K562 (cell line): ENCODE measurements at regions not wholly inside any gene's neighbourhood (a gene's known extent, or its start where the extent isn't known, plus 50 kb on each side); places are given as distances from the start of the nearest gene placed in this dataset.
A peak's percentile ranks its signal among the peaks of the same experiment; 100 is the strongest.

Source experiments
- CCAR2 ChIP-seq: fragments of 200-400 bp; formaldehyde crosslinking; IDR thresholded peaks from 2 replicates; pipeline ENCODE4 v1.6.1; 2017; ENCODE audit warnings: mild to moderate bottlenecking, low read depth, low read length
- FOXJ2 ChIP-seq: fragments of 200-800 bp; sonication (Bioruptor generic); IDR thresholded peaks from 2 replicates; pipeline ENCODE4 v1.6.1; 2016; ENCODE audit warnings: missing genetic modification characterization, missing compliant biosample characterization
- FOXJ3 ChIP-seq: sonication (generic); formaldehyde crosslinking; IDR thresholded peaks from 2 replicates; pipeline ENCODE4 v1.4.0; 2020; ENCODE audit warnings: mild to moderate bottlenecking, missing genetic modification reagents
- HNRNPLL ChIP-seq: fragments of 200-400 bp; formaldehyde crosslinking; IDR thresholded peaks from 2 replicates; pipeline ENCODE4 v1.6.1; 2017; ENCODE audit warnings: low read length, low read depth, mild to moderate bottlenecking; ENCODE audit not compliant: poor library complexity, severe bottlenecking
- JUN ChIP-seq, 2 experiments: sonication (generic) in 1 of 2; formaldehyde crosslinking in 1 of 2; IDR thresholded peaks; 2 replicates each; pipeline versions ENCODE4 v1.6.1 to v1.8.0; 2012 to 2022; ENCODE audit warnings: borderline replicate concordance in 2 of 2, mild to moderate bottlenecking in 2 of 2, improper control_type of control experiment in 1 of 2, low read depth in 1 of 2, low read length in 1 of 2, missing genetic modification reagents in 1 of 2
- LEF1 ChIP-seq: fragments of 450-650 bp; IDR thresholded peaks from 2 replicates; pipeline ENCODE4 v1.6.1; 2016; ENCODE audit warnings: mild to moderate bottlenecking
- NUFIP1 ChIP-seq: fragments of 450-650 bp; IDR thresholded peaks from 2 replicates; pipeline ENCODE4 v1.6.1; 2018; ENCODE audit not compliant: partially characterized antibody
- PCBP1 ChIP-seq: fragments of 200-400 bp; formaldehyde crosslinking; IDR thresholded peaks from 2 replicates; pipeline ENCODE4 v1.6.1; 2018; ENCODE audit warnings: mild to moderate bottlenecking, low read depth, low read length; ENCODE audit not compliant: poor library complexity, severe bottlenecking
- PHF8 ChIP-seq: fragments of 200-600 bp; sonication (generic); IDR thresholded peaks from 2 replicates; pipeline ENCODE4 v1.6.1; 2012; ENCODE audit warnings: mixed run types, mild to moderate bottlenecking, inconsistent platforms, low read length, moderate library complexity, borderline replicate concordance
- SP1 ChIP-seq: sonication (generic); formaldehyde crosslinking; IDR thresholded peaks from 2 replicates; pipeline ENCODE4 v1.8.1; 2022; ENCODE audit warnings: mild to moderate bottlenecking, missing genetic modification reagents
- STAT5A ChIP-seq: IDR thresholded peaks from 2 replicates; pipeline ENCODE4 v1.6.1; 2012; ENCODE audit warnings: low read length, inconsistent platforms, borderline replicate concordance
- ZNF512 ChIP-seq: IDR thresholded peaks from 2 replicates; pipeline ENCODE4 v1.6.1; 2016; ENCODE audit warnings: missing genetic modification characterization, missing compliant biosample characterization
- TF ChIP-seq, protein P1 (sequence below): fragments of 450-650 bp; IDR thresholded peaks from 2 replicates; pipeline ENCODE4 v1.6.1; 2018; ENCODE audit not compliant: partially characterized antibody
- TF ChIP-seq, protein P2 (sequence below): fragments of 450-650 bp; IDR thresholded peaks from 2 replicates; pipeline ENCODE4 v1.6.1; 2016; ENCODE audit warnings: borderline replicate concordance

DNA sequence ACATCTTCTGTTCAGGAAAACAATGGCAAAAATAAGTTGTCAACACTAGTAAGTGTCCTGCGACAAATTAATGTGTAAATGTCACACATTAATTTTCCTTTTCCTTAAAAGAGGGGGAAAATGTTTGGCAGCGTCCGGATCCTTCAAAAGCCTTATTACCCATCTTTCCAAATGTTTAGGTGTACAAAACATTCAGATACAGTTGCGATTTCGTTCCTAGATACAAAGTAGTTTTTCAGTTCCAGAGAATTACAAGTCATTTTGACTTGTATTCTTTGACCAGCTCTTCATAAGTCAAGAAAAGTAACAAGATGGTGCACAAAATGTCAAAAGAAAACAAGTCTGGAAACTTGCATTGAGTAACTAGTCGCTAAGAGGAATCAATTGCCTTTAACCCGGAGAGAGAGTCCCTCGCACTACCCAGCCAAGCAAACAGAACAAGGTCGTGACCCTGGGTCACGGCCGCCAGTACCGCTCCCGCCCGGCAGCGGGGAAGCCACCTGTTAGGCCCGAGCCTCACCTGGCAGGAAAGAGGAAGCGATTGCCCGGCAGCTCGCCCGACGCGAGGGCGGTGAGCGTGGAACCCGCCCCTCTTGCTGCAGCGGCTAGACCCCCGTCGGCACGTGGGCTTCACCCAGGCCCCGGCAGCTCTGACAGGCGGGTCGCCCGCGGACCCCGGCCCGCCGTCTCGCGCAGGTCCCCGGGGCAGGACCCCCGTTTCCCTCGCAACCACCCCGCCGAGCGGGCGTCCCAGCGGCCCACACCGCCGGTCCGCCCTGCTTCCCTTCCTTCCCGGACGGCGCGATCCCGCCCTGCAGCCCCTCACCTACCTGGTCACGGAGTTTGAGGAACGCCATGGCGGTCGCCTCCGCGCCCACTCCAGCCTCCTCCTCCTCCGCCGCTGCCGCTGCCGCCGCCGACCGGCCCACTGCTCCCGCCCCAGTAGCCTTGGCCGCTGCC lies 61.0 kb upstream of the ANKRD28 start (continued):
- TF ChIP-seq, protein P1, sequence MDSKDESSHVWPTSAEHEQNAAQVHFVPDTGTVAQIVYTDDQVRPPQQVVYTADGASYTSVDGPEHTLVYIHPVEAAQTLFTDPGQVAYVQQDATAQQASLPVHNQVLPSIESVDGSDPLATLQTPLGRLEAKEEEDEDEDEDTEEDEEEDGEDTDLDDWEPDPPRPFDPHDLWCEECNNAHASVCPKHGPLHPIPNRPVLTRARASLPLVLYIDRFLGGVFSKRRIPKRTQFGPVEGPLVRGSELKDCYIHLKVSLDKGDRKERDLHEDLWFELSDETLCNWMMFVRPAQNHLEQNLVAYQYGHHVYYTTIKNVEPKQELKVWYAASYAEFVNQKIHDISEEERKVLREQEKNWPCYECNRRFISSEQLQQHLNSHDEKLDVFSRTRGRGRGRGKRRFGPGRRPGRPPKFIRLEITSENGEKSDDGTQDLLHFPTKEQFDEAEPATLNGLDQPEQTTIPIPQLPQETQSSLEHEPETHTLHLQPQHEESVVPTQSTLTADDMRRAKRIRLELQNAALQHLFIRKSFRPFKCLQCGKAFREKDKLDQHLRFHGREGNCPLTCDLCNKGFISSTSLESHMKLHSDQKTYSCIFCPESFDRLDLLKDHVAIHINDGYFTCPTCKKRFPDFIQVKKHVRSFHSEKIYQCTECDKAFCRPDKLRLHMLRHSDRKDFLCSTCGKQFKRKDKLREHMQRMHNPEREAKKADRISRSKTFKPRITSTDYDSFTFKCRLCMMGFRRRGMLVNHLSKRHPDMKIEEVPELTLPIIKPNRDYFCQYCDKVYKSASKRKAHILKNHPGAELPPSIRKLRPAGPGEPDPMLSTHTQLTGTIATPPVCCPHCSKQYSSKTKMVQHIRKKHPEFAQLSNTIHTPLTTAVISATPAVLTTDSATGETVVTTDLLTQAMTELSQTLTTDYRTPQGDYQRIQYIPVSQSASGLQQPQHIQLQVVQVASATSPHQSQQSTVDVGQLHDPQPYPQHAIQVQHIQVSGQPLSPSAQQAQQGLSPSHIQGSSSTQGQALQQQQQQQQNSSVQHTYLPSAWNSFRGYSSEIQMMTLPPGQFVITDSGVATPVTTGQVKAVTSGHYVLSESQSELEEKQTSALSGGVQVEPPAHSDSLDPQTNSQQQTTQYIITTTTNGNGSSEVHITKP: no peak
- TF ChIP-seq PCBP1 (no peak), LEF1 (no peak), STAT5A (no peak), HNRNPLL (peak; percentile 36), NUFIP1 (no peak), FOXJ2 (no peak), SP1 (CRISPR knock-in tag) (peak; percentile 13; the same call in 1 of the 2 replicates), JUN (IDR thresholded peaks at IDR 0.05; ENCODE audit: borderline replicate concordance, low read depth, low read length) (no peak), JUN (CRISPR knock-in tag; IDR thresholded peaks at IDR 0.05; ENCODE audit: borderline replicate concordance) (peak; percentile 84; the same call in 1 of the 2 replicates), PHF8 (no peak), ZNF512 (tag) (no peak), FOXJ3 (CRISPR knock-in tag) (no peak), CCAR2 (no peak)
- TF ChIP-seq, protein P2, sequence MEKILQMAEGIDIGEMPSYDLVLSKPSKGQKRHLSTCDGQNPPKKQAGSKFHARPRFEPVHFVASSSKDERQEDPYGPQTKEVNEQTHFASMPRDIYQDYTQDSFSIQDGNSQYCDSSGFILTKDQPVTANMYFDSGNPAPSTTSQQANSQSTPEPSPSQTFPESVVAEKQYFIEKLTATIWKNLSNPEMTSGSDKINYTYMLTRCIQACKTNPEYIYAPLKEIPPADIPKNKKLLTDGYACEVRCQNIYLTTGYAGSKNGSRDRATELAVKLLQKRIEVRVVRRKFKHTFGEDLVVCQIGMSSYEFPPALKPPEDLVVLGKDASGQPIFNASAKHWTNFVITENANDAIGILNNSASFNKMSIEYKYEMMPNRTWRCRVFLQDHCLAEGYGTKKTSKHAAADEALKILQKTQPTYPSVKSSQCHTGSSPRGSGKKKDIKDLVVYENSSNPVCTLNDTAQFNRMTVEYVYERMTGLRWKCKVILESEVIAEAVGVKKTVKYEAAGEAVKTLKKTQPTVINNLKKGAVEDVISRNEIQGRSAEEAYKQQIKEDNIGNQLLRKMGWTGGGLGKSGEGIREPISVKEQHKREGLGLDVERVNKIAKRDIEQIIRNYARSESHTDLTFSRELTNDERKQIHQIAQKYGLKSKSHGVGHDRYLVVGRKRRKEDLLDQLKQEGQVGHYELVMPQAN: 0 out of 2 replicates have a peak, but pooled peaks have one; percentile 49
